IPS DF 6.9 (cell line): ENCODE measurements at regions not wholly inside any gene's neighbourhood (a gene's known extent, or its start where the extent isn't known, plus 50 kb on each side); places are given as distances from the start of the nearest gene placed in this dataset.

Experiments
- DNase-seq: peaks from one replicate; pipeline ENCODE4 v3.0.0-alpha.2; 2013; ENCODE audit warnings: low read depth, low spot score
- H3K27ac ChIP-seq: one replicate; pipeline ENCODE4 v1.5.1; 2013; ENCODE audit warnings: low read length, control low read depth
- H3K27me3 ChIP-seq: 2 replicates; pipeline ENCODE4 v1.6.1; 2013; ENCODE audit warnings: mild to moderate bottlenecking, low read length; ENCODE audit not compliant: control insufficient read depth, insufficient read depth
- H3K36me3 ChIP-seq: 2 replicates; pipeline ENCODE4 v1.6.1; 2013; ENCODE audit warnings: low read length; ENCODE audit not compliant: control insufficient read depth, insufficient read depth
- H3K4me1 ChIP-seq: 2 replicates; pipeline ENCODE4 v1.6.1; 2013; ENCODE audit warnings: low read length; ENCODE audit not compliant: control insufficient read depth, insufficient read depth
- H3K4me3 ChIP-seq: 2 replicates; pipeline ENCODE4 v1.5.1; 2013; ENCODE audit warnings: mild to moderate bottlenecking, low read length
- H3K9me3 ChIP-seq: 2 replicates; pipeline ENCODE4 v1.6.1; 2013; ENCODE audit warnings: low read length, inconsistent platforms; ENCODE audit not compliant: control insufficient read depth, insufficient read depth
- WGBS: extraction: QIAGEN DNeasy Blood & Tissue Kit; methylation state at CpG from one replicate; pipeline ENCODE4 v1.1.7; 2013; ENCODE audit warnings: mixed read lengths, missing lambda C conversion rate; ENCODE audit not compliant: insufficient read length, insufficient coverage; 5-methylcytosine and 5-hydroxymethylcytosine counted together

DNA sequence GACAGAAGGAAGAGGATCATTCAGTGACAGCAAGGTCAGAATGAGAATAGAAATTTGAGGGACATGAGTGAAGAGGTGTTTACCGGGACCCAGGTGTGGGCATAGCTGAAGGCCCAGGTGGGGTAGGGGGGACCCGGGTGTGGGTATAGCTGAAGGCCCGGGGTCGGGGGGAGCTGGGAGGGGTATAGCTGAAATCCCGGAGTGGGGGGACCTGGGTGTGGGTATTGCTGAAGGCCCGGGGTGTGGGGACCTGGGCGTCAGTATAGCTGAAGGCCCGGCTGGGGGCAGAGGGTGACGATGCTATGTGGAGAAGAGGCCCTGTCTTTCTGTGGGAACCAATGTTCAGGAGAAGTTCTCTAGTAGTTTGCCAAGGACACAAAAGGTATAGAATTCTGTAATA lies 183.0 kb upstream of the PITRM1 start:
- Histone ChIP-seq H3K36me3 (no peaks in the 10 kb centered on the region), H3K4me3 (no peak overlapping the region), H3K4me1 (no peaks in the 10 kb centered on the region), H3K9me3 (no peaks in the 10 kb centered on the region), H3K27ac (no peak overlapping the region), H3K27me3 (no peaks in the 10 kb centered on the region)
- DNase-seq: no peak
- WGBS: no CpG with 5 or more reads among the region's 9 CpGs

DNA sequence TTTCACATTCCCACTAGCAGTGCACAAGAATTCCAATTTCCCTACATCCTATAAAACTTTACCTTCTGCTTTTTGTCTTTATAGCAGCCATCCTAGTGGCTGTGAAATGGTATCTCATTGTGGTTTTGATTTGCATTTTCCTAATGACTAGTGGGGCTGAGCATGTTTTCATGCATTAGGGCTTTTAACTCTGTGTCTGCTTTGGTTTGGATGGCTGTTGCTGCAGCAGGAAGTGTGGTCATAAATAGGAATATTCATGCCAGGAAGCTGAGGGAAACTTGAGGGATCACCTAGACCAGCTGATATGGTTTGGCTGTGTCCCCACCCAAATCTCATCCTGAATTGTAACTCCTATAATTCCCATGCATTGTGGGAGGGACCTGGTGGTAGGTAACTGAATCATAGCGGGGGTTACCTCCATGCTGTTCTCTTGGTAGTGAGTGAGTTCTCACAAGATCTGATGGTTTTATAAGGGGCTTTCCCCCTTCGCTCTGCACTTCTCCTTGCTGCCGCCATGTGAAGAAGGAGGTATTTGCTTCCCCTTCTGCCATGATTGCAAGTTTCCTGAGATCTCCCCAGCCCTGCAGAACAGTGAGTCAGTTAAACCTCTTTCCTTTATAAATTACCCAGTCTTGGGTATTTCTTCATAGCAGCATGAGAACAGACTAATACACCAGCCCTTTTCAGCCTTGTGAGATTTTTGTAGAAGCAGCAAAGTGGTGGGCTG lies 181.8 kb upstream of the PITRM1 start:
- no peaks in the 10 kb centered on the region for H3K9me3 ChIP-seq
- no peaks in the 10 kb centered on the region for H3K27me3 ChIP-seq
- DNase-seq: no peak
- no CpG with 5 or more reads among the region's 3 CpGs for WGBS
- H3K4me3 ChIP-seq: no peak overlapping the region
- H3K4me1 ChIP-seq: no peaks in the 10 kb centered on the region
- no peaks in the 10 kb centered on the region for H3K36me3 ChIP-seq
- no peak overlapping the region for H3K27ac ChIP-seq

DNA sequence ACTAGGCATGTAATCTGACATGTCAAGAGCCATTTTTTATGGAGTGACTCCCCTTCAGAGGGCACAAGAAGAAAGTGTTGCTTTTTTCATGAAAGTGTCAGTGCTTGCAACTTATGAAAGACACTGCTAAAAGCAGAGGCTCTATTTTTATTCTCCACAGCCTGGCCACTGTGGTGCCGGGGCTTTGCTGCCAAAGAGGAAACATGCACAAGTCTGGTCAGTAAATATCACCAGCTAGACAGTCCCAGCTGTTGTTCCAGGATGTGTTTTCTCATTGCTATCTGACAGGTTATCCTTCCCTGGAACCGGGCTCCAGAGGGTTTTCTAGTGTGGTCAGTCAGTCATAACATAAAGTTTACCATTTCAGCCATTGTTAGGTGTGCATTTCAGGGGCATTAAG lies 180.7 kb upstream of the PITRM1 start:
- Histone ChIP-seq H3K9me3 (no peaks in the 10 kb centered on the region), H3K4me3 (no peak overlapping the region), H3K36me3 (no peaks in the 10 kb centered on the region), H3K27ac (no peak overlapping the region), H3K4me1 (no peaks in the 10 kb centered on the region), H3K27me3 (no peaks in the 10 kb centered on the region)
- WGBS: no CpG with 5 or more reads among the region's 2 CpGs
- DNase-seq: no peak

- no CpG with 5 or more reads among the region's 14 CpGs for WGBS
Measured at GRCh38 chr10:3350617-3351258, 178.2 kb upstream of the PITRM1 start.

GRCh38 chr10:3350205-3350604 lies 177.6 kb upstream of the PITRM1 start:
- H3K4me3 ChIP-seq: no peak overlapping the region
- no peaks in the 10 kb centered on the region for H3K36me3 ChIP-seq
- no peaks in the 10 kb centered on the region for H3K4me1 ChIP-seq
- no peaks in the 10 kb centered on the region for H3K9me3 ChIP-seq
- no peak for DNase-seq
- no peaks in the 10 kb centered on the region for H3K27me3 ChIP-seq
- WGBS: no CpG with 5 or more reads among the region's 11 CpGs
- H3K27ac ChIP-seq: no peak overlapping the region

More at GRCh38 chr10:3350617-3351258, 178.2 kb upstream of the PITRM1 start:
- Histone ChIP-seq H3K27me3 (no peaks in the 10 kb centered on the region), H3K36me3 (no peaks in the 10 kb centered on the region), H3K4me3 (no peak overlapping the region), H3K27ac (no peak overlapping the region), H3K4me1 (no peaks in the 10 kb centered on the region), H3K9me3 (no peaks in the 10 kb centered on the region)
- no peak for DNase-seq

DNA sequence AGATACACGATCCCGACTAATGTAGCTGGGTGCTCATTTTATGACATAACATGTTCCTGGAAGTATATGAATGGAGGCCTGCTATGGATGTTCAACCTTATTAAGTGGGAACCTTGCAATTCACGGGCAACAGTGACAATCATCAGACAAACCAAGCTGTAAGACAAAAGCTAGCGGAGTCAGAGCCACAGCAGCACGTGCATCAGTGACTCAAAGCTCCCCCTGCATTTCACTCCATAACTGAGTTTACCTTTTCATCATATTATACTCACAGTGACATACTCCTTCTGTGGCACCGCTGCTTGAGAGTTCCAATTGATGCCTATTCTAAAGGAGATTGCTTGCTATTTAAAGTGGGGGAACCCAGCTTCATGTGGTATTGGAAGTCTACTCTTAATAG lies 176.0 kb upstream of the PITRM1 start:
- Histone ChIP-seq H3K9me3 (no peaks in the 10 kb centered on the region), H3K36me3 (no peaks in the 10 kb centered on the region), H3K27ac (no peak overlapping the region), H3K27me3 (no peaks in the 10 kb centered on the region), H3K4me3 (no peak overlapping the region), H3K4me1 (no peaks in the 10 kb centered on the region)
- no peak for DNase-seq
- WGBS: no CpG with 5 or more reads among the region's 6 CpGs

GRCh38 chr10:3347413-3348182 lies 175.0 kb upstream of the PITRM1 start:
- Histone ChIP-seq H3K4me1 (no peaks in the 10 kb centered on the region), H3K36me3 (no peaks in the 10 kb centered on the region), H3K9me3 (no peaks in the 10 kb centered on the region), H3K27me3 (no peaks in the 10 kb centered on the region), H3K27ac (no peak overlapping the region), H3K4me3 (no peak overlapping the region)
- no CpG with 5 or more reads among the region's 12 CpGs for WGBS
- no peak for DNase-seq

GRCh38 chr10:3346851-3347250 lies 174.3 kb upstream of the PITRM1 start:
- H3K4me1 ChIP-seq: no peaks in the 10 kb centered on the region
- no peak for DNase-seq
- no peak overlapping the region for H3K27ac ChIP-seq
- H3K9me3 ChIP-seq: no peaks in the 10 kb centered on the region
- no CpG with 5 or more reads among the region's 10 CpGs for WGBS
- H3K27me3 ChIP-seq: no peaks in the 10 kb centered on the region
- H3K36me3 ChIP-seq: no peaks in the 10 kb centered on the region
- H3K4me3 ChIP-seq: no peak overlapping the region

DNA sequence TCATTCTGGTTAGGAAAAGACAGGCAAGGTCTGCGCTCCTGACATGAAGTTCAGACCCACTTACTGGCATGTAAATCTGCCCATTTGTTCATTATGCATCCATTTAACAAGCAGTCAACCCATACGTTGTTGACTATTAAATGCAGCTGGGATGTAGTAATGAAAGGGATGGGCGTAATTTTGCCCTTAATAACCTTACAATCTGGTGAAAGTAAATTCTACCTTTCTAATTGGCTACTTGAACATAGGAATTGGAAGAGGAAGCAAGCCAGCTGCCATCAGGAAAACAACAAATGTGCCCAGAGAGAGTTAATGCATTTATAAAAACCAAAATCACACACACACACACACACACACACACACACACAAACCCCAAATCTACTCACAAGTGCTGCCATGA lies 170.2 kb upstream of the PITRM1 start:
- Histone ChIP-seq H3K27ac (no peak overlapping the region), H3K4me3 (no peak overlapping the region), H3K4me1 (no peaks in the 10 kb centered on the region), H3K36me3 (no peaks in the 10 kb centered on the region), H3K27me3 (no peaks in the 10 kb centered on the region), H3K9me3 (no peaks in the 10 kb centered on the region)
- no CpG with 5 or more reads among the region's 3 CpGs for WGBS
- DNase-seq: no peak

DNA sequence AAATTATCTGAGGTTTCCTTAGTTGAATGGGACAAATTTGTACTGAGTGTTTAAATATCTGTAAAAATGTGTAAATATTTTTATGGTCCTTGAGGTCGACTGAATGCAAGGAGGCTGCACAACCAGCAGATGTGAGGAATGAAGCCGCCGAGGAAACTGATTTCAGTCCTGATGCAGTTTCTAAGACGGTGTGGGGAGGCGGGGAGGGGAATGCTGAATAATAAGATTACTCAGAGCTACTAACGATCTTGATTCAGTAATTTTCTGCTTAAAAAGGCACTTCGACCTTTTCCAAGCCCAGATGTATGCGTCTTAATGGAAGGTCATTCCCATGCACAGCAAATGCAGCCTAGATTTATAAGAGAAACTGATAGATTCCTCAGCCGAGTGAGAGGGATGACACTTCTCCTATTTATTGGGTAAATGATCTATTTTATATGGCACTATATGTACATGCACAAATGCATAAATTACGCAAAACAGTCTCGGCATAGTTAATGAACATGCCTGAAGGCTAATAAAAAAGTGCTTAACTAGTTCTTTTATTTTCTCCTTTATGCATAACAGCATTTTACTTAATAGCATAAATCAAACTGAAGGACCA lies 167.6 kb upstream of the PITRM1 start:
- no CpG with 5 or more reads among the region's 11 CpGs for WGBS
- no peaks in the 10 kb centered on the region for H3K9me3 ChIP-seq
- H3K27ac ChIP-seq: no peak overlapping the region
- no peaks in the 10 kb centered on the region for H3K4me1 ChIP-seq
- no peak for DNase-seq
- no peaks in the 10 kb centered on the region for H3K36me3 ChIP-seq
- no peak overlapping the region for H3K4me3 ChIP-seq
- H3K27me3 ChIP-seq: no peaks in the 10 kb centered on the region
